ENCODE measurements at regions not wholly inside any gene's neighbourhood (a gene's known extent, or its start where the extent isn't known, plus 50 kb on each side); places are given as distances from the start of the nearest gene placed in this dataset.
"Not testable (repeated sequence)": the region's sequence is repeated elsewhere in the genome, so short reads cannot be mapped to it uniquely, and the experiment has no call there.

DNA sequence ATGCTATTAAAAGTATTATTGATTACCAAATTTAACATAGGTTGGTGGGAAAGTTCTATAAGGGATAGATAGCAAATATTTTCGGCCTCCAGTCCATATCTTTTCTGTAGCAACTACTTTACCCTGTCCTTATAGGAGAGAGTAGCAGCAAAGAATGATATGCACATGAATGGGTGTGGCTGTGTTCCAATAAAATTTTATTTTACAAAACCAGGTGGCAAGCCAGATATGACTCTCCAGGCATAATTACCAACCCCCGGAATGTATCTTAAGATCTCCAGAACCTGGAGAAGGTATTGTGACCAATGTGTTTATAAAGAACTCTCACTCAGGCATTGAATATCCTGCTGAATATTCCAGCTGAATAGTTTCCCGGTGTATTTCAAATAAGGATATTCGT lies 1461.2 kb downstream of the MAT2B start:
- DNase-seq: no peak

DNA sequence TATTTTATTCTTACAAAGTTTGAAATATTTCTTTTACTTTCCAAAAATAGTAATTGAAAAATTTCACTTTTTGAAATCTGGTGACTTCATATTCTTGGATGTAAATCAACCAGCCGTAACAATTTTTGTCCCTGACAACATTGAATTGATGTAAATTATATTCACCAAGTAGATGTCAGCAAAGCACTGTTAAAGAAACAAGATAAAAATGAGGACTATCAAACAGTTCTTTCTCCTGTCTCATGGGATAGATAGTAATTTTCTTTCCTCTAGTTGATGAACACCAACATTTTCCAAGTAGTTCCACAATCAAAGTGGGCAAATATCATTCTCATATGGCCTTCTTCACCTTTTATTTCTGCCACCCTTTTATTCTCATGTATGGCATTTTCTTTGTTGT lies 1461.9 kb downstream of the MAT2B start:
- DNase-seq: no peak

DNA sequence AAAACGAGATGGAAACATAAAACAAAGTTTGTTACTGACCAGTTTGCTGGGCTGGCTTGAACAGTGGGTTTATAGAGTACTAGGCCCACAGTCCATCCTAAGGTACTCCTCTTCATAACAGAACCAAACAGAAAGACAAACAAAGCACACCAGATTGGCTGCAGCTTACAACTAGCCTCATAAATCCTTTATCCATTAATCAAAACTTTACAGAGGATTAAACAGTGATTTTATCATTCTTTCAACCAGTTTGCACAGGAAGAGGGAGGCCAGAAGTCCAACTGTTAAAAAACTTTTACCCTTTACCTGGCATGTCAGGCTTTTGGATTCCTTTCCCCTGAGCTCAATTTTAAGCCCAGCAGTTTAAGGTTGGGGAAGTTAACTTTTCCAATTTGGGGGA lies 1467.6 kb downstream of the MAT2B start:
- no peak for DNase-seq

DNA sequence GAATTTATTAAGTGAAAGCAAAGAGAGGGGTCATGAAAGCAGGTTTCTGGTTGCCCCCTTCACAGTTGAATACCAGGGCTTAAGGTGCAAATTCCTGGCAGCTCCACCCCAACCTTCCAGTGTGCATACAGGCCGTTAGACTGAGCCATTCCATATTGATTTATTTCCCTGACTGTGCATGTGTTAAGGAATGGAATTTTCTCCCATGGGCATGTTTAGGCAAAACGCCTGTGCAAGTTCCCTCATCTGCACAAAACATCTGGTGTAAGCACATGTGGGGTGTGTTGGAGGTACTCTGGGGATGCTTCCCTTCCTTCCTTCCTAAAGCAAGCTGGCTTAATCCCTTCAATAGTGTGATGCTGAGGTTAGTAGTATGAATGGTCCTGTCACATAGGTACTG lies 1470.6 kb downstream of the MAT2B start:
- DNase-seq: peak in 1 of 3 donors; percentile 30

DNA sequence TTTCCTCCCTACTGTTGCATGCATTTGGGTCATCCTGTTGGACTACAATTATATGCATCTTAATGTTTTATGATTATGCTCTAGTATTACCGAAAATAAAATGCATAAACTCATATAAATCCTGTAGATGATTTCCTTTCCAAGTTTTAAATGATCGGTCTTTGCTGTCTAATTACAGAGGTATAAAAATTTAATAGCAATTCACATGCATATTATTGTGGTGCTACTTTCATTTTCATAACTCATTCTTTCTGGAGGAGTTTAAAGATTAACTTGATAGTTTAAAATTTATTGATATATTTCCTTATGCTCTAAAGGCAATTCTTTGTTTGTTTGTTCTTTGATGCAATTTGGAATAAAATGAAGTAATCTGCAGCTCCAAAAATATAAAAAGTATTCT lies 1475.1 kb downstream of the MAT2B start:
- no peak for DNase-seq

DNA sequence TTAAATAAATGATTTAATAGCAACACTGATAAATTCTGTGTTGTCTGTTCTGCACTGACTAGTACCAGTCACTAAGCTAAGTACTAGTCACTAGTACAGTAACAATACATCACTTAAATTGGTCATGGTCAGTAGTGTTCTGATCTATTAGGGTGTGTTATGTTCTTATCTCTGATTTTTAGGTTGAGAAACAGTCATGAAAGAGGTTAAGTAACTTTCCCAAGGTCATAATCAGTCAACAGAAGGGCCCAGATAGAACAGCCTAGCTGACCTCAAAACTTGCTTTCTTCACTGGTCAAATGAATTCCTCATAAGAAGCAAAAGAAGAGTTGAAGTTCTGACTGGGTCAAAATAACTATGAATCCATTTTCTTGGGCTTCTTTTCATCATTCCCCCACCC lies 1492.7 kb downstream of the MAT2B start:
- DNase-seq: no peak

DNA sequence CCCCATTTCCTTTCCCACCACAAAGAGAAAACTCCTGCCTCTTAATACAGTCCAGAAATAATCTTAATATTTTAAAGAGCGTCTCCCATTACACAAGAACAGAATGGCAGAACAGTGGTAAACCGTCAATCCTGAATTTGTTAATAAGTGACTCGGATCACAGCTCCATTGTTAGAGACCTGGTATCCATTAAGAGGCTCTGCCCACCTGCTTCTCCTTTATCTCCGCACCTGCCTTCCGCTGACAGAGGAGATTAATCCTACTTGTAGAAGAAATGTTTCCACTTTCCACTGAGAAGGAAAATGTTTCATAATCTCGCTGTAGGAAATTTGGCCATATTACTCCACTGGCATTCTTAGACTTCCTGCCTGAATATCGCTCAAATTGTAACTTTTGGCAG lies 1493.2 kb downstream of the MAT2B start:
- peak in 1 of 3 donors; percentile 21 for DNase-seq

DNA sequence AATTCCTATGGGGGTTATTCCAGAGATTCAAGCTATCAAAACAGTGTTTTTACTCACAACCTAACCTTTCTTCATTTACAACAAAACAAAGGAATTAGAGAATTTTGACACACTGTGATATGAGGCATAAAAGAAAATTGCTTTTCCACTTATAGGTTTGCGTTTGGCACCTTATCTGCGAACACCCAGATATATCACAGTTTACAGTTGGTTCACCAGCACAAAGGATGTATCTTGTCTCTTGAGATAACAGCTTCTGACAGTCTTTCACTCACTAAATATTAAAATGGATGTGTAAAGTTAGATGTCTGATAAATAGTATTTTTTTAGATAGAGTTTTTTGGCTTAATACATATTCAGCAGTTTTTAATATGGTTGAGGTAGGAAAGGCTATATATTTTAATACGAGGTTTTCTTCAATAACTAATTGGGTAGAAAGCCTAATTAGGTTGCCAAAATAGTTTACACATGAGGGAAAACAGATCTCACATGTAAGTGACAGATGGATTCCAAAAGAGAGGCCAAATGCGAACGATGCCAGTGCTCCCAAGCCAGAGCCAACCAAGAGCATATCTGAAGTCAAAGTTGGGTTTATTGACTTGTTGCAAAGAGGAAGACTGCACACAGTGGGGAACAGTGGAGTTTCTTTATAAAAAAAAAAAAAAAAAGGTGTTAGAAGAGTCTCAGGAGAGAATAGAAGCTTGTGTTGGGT lies 1495.2 kb downstream of the MAT2B start:
- DNase-seq: no peak

DNA sequence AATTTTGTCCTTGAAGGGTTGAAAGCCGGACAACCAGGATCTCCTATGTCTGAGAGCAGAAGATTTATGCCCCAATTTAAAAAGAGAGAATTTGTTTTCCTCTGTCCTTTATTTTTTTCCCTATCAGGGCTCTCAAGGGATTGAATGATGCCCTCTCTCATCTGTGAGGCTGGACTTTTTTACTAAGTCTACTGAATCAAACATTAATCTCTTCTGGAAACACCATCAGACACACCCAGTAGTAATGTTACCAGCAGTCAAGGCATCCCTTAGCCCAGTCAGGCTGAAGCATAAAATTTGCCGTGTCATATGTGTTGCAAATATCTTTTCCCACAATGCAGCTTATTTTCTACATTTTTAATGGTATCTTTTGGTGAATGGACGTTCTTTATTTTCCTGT lies 1497.9 kb downstream of the MAT2B start:
- no peak for DNase-seq

DNA sequence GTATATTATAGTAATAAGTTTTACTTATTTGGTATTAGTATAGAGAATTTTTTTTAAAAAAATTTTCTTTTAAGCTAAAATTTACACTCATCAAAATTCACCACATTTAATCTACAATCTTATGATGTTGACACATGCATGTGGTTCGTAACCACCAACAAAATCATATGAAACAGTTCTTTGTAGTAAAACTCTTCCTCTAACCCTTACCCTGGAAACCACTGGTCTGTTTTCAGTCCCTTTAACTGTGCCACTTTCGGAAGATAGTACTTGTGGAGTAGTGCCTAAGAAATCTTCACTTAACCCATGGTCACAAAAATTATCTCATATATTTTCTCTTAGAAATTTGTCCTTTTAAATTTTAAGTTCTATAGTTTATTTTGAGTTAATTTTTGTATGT lies 1498.8 kb downstream of the MAT2B start:
- no peak for DNase-seq

DNA sequence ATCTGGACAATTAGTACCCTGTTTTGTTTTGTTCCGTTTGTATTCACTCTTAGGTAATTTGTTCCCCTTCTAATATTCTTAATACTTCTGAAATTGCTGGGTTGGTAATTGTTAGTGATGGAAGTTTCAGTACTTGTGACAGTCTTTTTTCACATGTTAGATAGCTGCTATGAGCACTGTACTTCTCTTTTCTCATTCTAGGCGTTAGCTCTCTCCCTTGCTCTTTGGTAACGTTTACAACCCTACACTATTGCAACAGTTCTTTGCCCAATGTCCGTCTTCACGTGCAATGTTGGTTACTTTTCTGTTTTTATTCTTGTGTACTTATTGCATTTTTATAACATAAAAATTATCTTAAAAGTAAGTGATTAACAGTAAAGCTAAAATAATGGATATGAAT lies 1509.0 kb downstream of the MAT2B start:
- no peak for DNase-seq

DNA sequence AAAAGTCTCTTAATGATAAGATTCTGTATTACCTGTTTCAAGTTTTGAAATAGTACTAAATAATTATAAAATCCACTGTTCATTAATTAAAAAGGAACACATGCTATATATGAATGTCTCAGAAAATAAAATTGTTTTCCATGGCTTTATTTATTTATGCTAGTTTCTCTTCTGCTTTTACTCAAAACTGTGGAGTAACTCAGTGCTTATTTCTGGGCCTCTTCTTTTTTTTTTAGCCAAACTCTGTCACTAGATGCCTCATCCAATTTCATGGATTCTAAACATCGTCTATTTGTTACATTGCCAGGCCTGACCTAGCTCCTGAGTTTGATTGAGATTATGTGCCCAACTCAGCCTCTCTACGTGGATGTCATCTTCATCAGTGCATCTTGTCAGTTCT lies 1509.7 kb downstream of the MAT2B start:
- DNase-seq: peak in 1 of 3 donors; percentile 14

DNA sequence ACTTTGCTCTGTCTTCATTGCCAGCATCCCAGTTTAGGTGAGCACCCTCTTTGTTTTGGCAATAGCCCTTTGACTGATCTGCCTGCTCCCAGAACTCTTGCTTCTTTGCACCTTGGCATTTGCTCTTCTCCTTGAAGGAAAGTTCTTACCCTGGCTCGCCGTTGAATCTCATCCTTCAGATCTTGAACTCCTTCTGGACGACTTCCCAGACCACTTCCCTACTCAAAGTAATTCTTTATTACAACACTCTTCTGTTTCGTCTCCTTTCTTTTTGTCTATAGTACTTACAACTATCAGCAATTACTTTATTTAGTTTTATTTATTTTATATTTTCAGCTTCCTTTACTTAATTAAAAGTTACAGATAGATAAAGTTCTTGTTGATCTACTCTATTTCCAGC lies 1510.1 kb downstream of the MAT2B start:
- DNase-seq: no peak

DNA sequence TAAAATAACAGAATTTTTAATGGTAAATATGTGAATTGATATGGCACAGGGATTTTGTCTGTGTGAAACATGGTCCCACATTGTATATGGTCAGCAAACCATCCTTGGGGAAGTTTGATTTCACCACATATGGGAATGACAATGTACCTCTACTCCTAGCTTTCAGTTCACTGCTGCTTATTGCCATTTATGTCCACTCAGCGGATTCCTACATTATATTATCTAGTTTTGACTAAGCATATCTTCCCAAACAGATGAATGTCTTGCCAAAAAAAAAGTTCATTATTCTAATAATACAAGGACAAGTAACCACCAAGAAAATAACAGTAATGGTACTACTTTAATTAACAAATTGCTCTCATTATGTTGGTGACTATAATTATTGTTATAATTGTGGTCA lies 1521.6 kb downstream of the MAT2B start:
- DNase-seq: no peak

DNA sequence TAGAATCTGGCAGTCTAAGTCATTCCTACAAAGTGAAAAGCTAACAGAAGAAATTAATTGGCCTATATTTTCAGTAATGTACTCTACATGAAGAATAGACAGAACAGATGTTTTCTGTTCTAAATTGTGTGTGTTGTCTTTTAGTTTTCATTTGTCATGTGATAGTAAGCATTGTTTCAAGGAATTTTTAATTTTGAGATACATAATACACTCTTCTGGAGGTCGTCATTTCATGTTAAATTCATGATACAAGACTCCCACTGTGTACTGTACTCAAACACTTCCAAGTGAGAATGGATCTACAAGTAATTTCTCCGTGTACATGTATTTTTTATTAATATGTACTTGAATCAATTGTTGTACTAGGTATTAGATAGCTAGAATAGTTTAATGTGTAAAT lies 1522.9 kb downstream of the MAT2B start:
- no peak for DNase-seq

DNA sequence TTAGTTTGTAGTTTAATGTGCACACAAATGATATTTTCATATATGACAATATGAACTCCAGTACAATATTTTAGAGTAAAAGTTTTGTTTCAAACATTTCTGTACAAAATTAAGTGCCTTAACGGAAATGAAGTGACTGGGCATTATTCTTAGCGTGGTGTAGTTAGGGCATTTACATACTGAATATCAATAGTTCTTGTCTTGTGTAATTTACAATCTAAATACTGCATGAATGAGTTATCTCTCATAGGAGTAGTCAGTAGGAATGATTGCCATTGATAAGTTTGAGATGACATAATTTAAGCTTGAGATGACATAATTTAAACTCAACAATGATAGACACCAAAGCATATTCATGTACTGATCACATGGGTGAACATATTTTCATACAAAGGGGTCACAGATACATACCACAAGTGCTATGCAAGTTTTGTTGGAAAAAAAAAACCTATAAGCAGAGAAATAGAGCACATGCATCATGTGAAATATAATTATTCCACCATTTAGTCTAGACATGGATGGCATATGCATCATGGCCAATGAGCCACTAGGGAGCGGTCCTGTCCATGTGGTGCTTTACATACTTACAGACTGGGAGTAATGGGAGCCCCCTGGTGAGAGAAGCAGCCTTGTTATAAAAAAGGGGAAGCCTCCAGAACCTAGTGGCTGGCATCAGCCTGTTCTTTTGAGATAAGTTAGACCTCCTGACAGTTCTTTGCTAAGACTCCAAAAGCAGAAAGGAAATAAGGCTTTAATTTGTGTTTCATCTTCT lies 1523.9 kb downstream of the MAT2B start:
- peak in 1 of 3 donors; percentile 2 for DNase-seq

DNA sequence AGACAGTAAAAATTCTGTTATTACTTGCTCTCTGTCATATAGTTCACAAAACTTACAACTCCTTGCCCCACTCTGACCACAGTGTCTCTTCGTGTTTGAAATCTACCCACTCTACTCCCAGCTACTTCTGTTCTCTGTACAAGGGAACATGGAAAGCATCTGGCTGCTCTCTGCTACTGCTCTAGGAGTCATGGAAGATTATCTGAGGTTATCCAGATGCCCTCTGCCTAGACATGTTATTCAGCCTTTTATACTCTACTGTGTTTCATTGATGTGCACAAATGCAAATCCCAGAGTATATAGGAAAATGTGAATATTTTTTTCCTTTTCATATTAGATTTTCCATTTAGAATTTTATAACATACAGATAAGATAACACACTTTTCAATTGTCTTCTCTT lies 1525.6 kb downstream of the MAT2B start:
- no peak for DNase-seq

DNA sequence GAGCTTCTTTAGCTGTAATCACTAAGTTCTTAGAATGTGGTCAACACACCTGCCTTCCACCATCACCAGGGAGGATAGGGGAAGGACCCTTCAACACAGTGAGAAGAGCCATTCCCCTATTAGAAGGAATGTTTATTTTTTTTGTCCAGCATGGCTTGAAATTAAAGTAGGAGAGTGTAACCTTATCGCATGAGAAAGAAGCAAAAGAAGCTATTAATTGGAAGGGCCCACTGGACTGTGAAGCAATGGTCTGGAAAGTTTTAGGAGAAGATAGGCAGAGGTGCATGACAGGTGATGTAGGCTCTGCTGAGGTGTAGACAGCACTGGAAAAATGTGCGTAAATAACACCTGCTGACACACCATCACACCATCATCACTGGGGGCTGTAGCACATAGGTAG lies 1526.0 kb downstream of the MAT2B start:
- no peak for DNase-seq

DNA sequence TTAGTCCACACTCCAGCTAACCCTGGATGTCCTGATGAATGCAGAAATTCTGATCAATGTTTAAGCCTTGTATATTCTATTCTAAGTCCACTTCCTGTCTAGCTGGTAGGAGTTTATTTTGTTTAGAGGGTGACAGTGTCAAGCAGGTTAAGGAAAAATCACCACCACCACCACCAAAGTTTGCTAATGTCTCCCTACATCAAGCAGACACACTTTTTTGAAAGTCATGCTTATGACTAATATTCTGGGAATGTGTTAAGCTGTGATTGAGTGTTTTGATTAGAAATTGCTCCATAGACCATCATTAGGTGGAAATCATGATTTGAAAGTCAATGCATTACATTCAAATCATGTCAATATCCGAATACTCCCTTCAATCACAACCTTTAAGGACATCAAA lies 1530.1 kb downstream of the MAT2B start:
- DNase-seq: no peak

DNA sequence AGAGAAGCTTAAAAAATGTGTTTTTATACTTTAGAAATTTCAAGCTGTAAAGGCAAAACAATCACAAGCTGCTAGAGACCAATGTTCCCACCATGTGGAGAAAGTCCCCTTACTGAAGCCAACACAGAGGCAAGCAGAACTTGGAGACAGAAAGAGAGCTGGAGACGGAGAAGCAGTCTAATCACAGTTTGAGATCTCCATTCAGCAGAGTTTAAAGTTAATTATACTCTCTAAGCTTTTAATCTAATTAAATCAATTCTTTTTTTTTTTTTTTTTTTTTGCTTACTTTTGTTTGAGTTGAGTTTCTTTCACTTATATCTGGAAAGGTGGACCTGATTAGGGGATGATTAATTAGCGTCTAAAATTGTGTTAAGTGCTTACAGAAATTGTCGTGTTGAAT lies 1534.3 kb downstream of the MAT2B start:
- DNase-seq: no peak

DNA sequence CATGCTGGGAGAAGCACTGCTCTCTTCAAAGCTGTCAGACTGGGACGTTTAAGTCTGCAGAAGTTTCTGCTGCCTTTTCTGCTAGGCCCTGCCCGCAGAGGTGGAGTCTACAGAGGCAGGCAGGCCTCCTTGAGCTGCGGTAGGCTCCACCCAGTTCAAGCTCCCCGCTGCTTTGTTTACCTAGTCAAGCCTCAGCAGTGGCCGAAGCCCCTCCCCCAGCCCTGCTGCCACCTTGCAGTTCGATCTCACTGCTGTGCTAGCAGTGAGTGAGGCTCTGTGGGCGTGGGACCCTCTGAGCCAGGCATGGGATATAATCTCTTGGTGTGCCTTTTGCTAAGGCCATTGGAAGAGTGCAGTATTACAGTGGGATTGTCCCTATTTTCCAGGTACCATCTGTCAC lies 1540.5 kb downstream of the MAT2B start:
- DNase-seq: not testable (repeated sequence)

DNA sequence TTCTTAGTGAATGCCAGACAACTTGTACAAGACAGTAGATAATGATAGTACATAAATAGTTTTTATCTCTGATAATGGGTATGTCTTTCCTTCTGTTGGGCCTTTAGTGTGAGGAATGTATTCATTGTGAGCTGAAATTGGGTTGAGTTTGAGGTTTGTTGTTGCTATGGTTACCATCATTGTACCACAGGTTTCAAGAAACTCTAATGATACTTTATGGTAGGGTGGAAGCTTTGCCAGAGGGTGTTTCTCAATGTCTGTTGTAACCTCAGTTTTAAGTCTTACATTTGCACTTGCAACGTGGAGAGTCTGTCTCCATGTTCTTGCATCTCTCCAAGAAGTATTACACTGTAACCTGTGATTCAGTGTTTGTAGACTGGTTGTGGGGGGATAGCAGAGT lies 1550.1 kb downstream of the MAT2B start:
- no peak for DNase-seq

DNA sequence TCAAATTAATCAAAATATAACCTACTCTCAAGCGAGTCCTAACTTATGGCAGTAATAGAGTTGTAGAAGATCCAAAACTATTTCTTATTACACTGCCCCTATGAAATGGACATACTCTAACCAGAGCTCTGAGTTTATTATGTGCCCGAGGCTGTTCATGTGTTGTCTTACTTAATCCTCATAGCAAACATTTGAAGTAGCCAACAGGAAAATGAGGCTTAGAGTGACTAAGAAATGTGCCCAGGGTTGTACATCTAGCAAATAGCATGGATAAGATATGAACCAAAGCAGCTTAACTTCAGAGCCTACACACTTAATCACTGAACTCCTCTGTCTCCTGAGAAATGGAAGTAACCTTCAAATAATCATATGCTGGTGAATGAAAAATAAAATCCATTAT lies 1551.7 kb downstream of the MAT2B start:
- DNase-seq: no peak

Measured in muscle of back (tissue), 3 donors.